Trophoblast cell (in vitro differentiated cells and primary cell): ENCODE measurements at regions not wholly inside any gene's neighbourhood (a gene's known extent, or its start where the extent isn't known, plus 50 kb on each side); places are given as distances from the start of the nearest gene placed in this dataset.

ENCODE experiments used
- DNase-seq, 2 donors: peaks; one replicate each; pipeline ENCODE4 v3.0.0-alpha.2; 2016
- H2AFZ ChIP-seq: 2 replicates; pipeline ENCODE4 v1.6.1; 2013; ENCODE audit warnings: low read length, moderate library complexity, mild to moderate bottlenecking; ENCODE audit not compliant: insufficient read depth, poor library complexity
- H2AK5ac ChIP-seq: 2 replicates; pipeline ENCODE4 v1.6.1; 2013; ENCODE audit warnings: mild to moderate bottlenecking, low read length
- H2BK120ac ChIP-seq: 2 replicates; pipeline ENCODE4 v1.6.1; 2013; ENCODE audit warnings: low read length, mild to moderate bottlenecking, moderate library complexity; ENCODE audit not compliant: insufficient read depth, poor library complexity
- H2BK12ac ChIP-seq: 2 replicates; pipeline ENCODE4 v1.6.1; 2013; ENCODE audit warnings: mild to moderate bottlenecking, low read length, moderate library complexity
- H2BK5ac ChIP-seq: 2 replicates; pipeline ENCODE4 v1.6.1; 2013; ENCODE audit warnings: low read length, low read depth, moderate library complexity, mild to moderate bottlenecking; ENCODE audit not compliant: poor library complexity
- H3K14ac ChIP-seq: 2 replicates; pipeline ENCODE4 v1.6.1; 2013; ENCODE audit warnings: mild to moderate bottlenecking, low read length
- H3K18ac ChIP-seq: 2 replicates; pipeline ENCODE4 v1.6.1; 2013; ENCODE audit warnings: mild to moderate bottlenecking, low read length
- H3K23ac ChIP-seq: 2 replicates; pipeline ENCODE4 v1.6.1; 2013; ENCODE audit warnings: low read length
- H3K27ac ChIP-seq: 2 replicates; pipeline ENCODE4 v1.5.1; 2013; ENCODE audit warnings: low read depth, mild to moderate bottlenecking, inconsistent platforms, low read length, moderate library complexity
- H3K27me3 ChIP-seq: 2 replicates; pipeline ENCODE4 v1.6.1; 2013; ENCODE audit warnings: inconsistent platforms, mild to moderate bottlenecking, low read length, moderate library complexity; ENCODE audit not compliant: insufficient read depth
- H3K36me3 ChIP-seq, 2 experiments: 1 replicate in 1 of 2; 2 replicates in 1 of 2; pipeline ENCODE4 v1.6.1; 2013; ENCODE audit warnings: low read length in 2 of 2, mild to moderate bottlenecking in 2 of 2, moderate library complexity in 1 of 2; ENCODE audit not compliant: insufficient read depth in 2 of 2, control insufficient read depth in 1 of 2
- H3K4ac ChIP-seq: 2 replicates; pipeline ENCODE4 v1.6.1; 2013; ENCODE audit warnings: low read depth, mild to moderate bottlenecking, low read length, moderate library complexity
- H3K4me1 ChIP-seq, 2 experiments: 1 replicate in 1 of 2; 2 replicates in 1 of 2; pipeline ENCODE4 v1.6.1; 2013; ENCODE audit warnings: low read length in 2 of 2, mild to moderate bottlenecking in 2 of 2, moderate library complexity in 1 of 2; ENCODE audit not compliant: insufficient read depth in 2 of 2, control insufficient read depth in 1 of 2
- H3K4me2 ChIP-seq: 2 replicates; pipeline ENCODE4 v1.6.1; 2013; ENCODE audit warnings: inconsistent platforms, mild to moderate bottlenecking, low read length, moderate library complexity
- H3K4me3 ChIP-seq: 2 replicates; pipeline ENCODE4 v1.5.1; 2013; ENCODE audit warnings: mild to moderate bottlenecking, low read depth, low read length, inconsistent platforms
- H3K79me1 ChIP-seq: one replicate; pipeline ENCODE4 v1.6.1; 2013; ENCODE audit warnings: low read length
- H3K79me2 ChIP-seq: 2 replicates; pipeline ENCODE4 v1.6.1; 2013; ENCODE audit warnings: low read length, mild to moderate bottlenecking; ENCODE audit not compliant: control insufficient read depth, insufficient read depth, poor library complexity
- H3K9ac ChIP-seq: 2 replicates; pipeline ENCODE4 v1.6.1; 2013; ENCODE audit warnings: mild to moderate bottlenecking, low read length
- H3K9me3 ChIP-seq: 2 replicates; pipeline ENCODE4 v1.6.1; 2013; ENCODE audit warnings: low read depth, mild to moderate bottlenecking, control low read depth, inconsistent platforms, low read length; ENCODE audit not compliant: insufficient read depth
- H4K12ac ChIP-seq: 2 replicates; pipeline ENCODE4 v1.6.1; 2013; ENCODE audit warnings: low read depth, mild to moderate bottlenecking, low read length, moderate library complexity
- H4K8ac ChIP-seq: 2 replicates; pipeline ENCODE4 v1.6.1; 2013; ENCODE audit warnings: low read depth, mild to moderate bottlenecking, low read length, moderate library complexity
- H4K91ac ChIP-seq: one replicate; pipeline ENCODE4 v1.6.1; 2013; ENCODE audit warnings: low read depth, mild to moderate bottlenecking, low read length, moderate library complexity
- WGBS: extraction: QIAGEN DNeasy Blood & Tissue Kit; methylation state at CpG from one replicate; pipeline ENCODE4 v1.1.7; 2013; ENCODE audit warnings: missing lambda C conversion rate; ENCODE audit not compliant: insufficient read length, insufficient coverage; ENCODE audit errors: extremely low coverage; 5-methylcytosine and 5-hydroxymethylcytosine counted together

- Histone ChIP-seq H3K18ac (no peak overlapping the region), H3K36me3 (no peaks in the 10 kb centered on the region), H3K23ac (no peak overlapping the region), H2AK5ac (no peak overlapping the region), H3K27ac (no peak overlapping the region), H4K12ac (no peak overlapping the region), H3K4me1 (no peaks in the 10 kb centered on the region), H3K14ac (no peak overlapping the region), H3K79me2 (no peaks in the 10 kb centered on the region), H2AFZ (no peak overlapping the region), H3K9me3 (no peaks in the 10 kb centered on the region), H2BK120ac (no peak overlapping the region), H4K8ac (no peak overlapping the region), H3K27me3 (no peaks in the 10 kb centered on the region), H3K79me1 (no peaks in the 10 kb centered on the region), H3K4me3 (no peak overlapping the region), H2BK5ac (no peak overlapping the region), H3K4ac (no peak overlapping the region), H2BK12ac (no peak overlapping the region), H3K4me2 (no peak overlapping the region), H3K9ac (no peak overlapping the region), H4K91ac (no peak overlapping the region)
- no CpG with 5 or more reads among the region's 4 CpGs for WGBS
- DNase-seq, result no peak
Measured at GRCh38 chr18:51802569-51803428, 537.2 kb upstream of the DCC start.

DNA sequence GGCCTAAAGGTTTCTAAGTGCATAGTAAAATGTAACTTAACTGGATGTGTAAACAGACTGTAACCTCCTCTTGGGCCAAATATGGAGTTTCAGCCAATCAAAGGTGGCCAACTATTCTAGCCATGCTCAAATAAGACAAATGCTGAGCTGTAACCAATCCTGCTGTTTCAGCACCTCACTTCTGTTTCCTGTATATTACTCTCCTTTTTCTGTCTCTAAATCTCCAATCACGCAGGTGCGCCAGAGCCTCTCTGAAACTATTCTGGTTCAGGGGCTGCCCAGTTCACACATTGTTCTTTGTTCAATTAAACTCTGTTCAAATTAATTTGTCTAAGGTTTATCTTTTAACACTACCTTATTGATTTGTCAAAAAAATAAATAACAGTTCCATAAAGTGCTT is 532.7 kb upstream of the DCC start:
- H3K79me2 ChIP-seq, result no peaks in the 10 kb centered on the region
- WGBS, result no CpG with 5 or more reads among the region's 2 CpGs
- no peak overlapping the region for H3K23ac ChIP-seq

GRCh38 chr18:51811883-51812282 is 528.1 kb upstream of the DCC start:
- Histone ChIP-seq H4K8ac (no peak overlapping the region), H2BK120ac (no peak overlapping the region), H3K79me1 (no peaks in the 10 kb centered on the region), H2BK5ac (no peak overlapping the region), H3K27me3 (no peaks in the 10 kb centered on the region), H4K91ac (no peak overlapping the region), H3K36me3 (no peaks in the 10 kb centered on the region), H3K23ac (no peak overlapping the region), H3K9ac (no peak overlapping the region), H4K12ac (no peak overlapping the region), H2AK5ac (no peak overlapping the region), H3K79me2 (no peaks in the 10 kb centered on the region), H3K9me3 (no peaks in the 10 kb centered on the region), H3K18ac (no peak overlapping the region), H3K27ac (no peak overlapping the region), H3K4me2 (no peak overlapping the region), H3K4ac (no peak overlapping the region), H3K4me1 (no peaks in the 10 kb centered on the region), H3K4me3 (no peak overlapping the region), H2AFZ (no peak overlapping the region), H2BK12ac (no peak overlapping the region), H3K14ac (no peak overlapping the region)
- DNase-seq, result no peak
- WGBS, result no CpG with 5 or more reads among the region's 2 CpGs

More for the DNA sequence above, 532.7 kb upstream of the DCC start:
- Histone ChIP-seq H2AFZ (no peak overlapping the region), H4K91ac (no peak overlapping the region), H2AK5ac (no peak overlapping the region), H2BK120ac (no peak overlapping the region), H2BK5ac (no peak overlapping the region), H3K79me1 (no peaks in the 10 kb centered on the region), H3K27me3 (no peaks in the 10 kb centered on the region), H3K18ac (no peak overlapping the region), H3K4me2 (no peak overlapping the region), H3K14ac (no peak overlapping the region), H3K9ac (no peak overlapping the region), H2BK12ac (no peak overlapping the region), H3K4me3 (no peak overlapping the region), H3K27ac (no peak overlapping the region), H3K4ac (no peak overlapping the region), H3K36me3 (no peaks in the 10 kb centered on the region), H3K4me1 (no peaks in the 10 kb centered on the region), H4K8ac (no peak overlapping the region), H4K12ac (no peak overlapping the region), H3K9me3 (no peaks in the 10 kb centered on the region)
- DNase-seq, result no peak

GRCh38 chr18:51813740-51814139 is 526.3 kb upstream of the DCC start:
- H3K4me2 ChIP-seq, result no peak overlapping the region
- no peak overlapping the region for H2AK5ac ChIP-seq
- no peak overlapping the region for H3K4ac ChIP-seq
- H3K27me3 ChIP-seq, result no peaks in the 10 kb centered on the region
- H2BK5ac ChIP-seq, result no peak overlapping the region
- H3K4me3 ChIP-seq, result no peak overlapping the region
- H2BK12ac ChIP-seq, result no peak overlapping the region
- H3K79me2 ChIP-seq, result no peaks in the 10 kb centered on the region
- no peak overlapping the region for H4K8ac ChIP-seq
- H3K14ac ChIP-seq, result no peak overlapping the region
- no peak overlapping the region for H3K27ac ChIP-seq
- H3K36me3 ChIP-seq, result no peaks in the 10 kb centered on the region
- no peaks in the 10 kb centered on the region for H3K79me1 ChIP-seq
- no peak overlapping the region for H2AFZ ChIP-seq
- WGBS, result no CpG with 5 or more reads among the region's 2 CpGs
- no peak overlapping the region for H4K91ac ChIP-seq
- H3K4me1 ChIP-seq, result no peaks in the 10 kb centered on the region
- no peak overlapping the region for H4K12ac ChIP-seq
- H3K18ac ChIP-seq, result no peak overlapping the region
- no peaks in the 10 kb centered on the region for H3K9me3 ChIP-seq
- no peak overlapping the region for H2BK120ac ChIP-seq
- no peak for DNase-seq
- H3K9ac ChIP-seq, result no peak overlapping the region
- H3K23ac ChIP-seq, result no peak overlapping the region
